HepG2 (cell line): ENCODE measurements at regions not wholly inside any gene's neighbourhood (a gene's known extent, or its start where the extent isn't known, plus 50 kb on each side); places are given as distances from the start of the nearest gene placed in this dataset.

Experiments
- ATAC-seq: fragments of 200-7000 bp; cut with Tn5 transposase; 3 replicates; pipeline ENCODE4 v1.9.1; 2020; ENCODE audit warnings: mild to moderate bottlenecking, moderate library complexity
- BruUV-seq: library from RNA; stranded (reverse); fragments of 400-500 nt; replicated peaks from 2 replicates; lab custom pipeline; 2021; lab: Mats Ljungman, UMichigan
- CTCF ChIA-PET: fragments of 300-600 bp; formaldehyde crosslinking; extraction: SDS; loops from one replicate; lab custom pipeline; 2021; ENCODE audit warnings: low total read pairs, inconsistent platforms, low intra/inter-chr PET ratio; lab: Yijun Ruan, JAX
- POLR2A ChIA-PET: fragments of 350-600 bp; sonication (Branson Sonifier 250); formaldehyde crosslinking; loops from one replicate; lab custom pipeline; 2020; ENCODE audit warnings: antibody characterized with exemption, inconsistent platforms; lab: Yijun Ruan, JAX
- DNase-seq: peaks from one replicate; pipeline ENCODE4 v3.0.0-alpha.2; 2015; ENCODE audit warnings: low spot score
- FAIRE-seq: peaks from 3 replicates; lab custom pipeline; 2011; peaks lifted over from hg19 to GRCh38; lab: Jason Lieb, UNC
- H2AFZ ChIP-seq: one replicate; pipeline ENCODE4 v1.6.1; 2011; ENCODE audit warnings: low read length, inconsistent platforms
- H3K27ac ChIP-seq: fragments of 300-600 bp; 3 replicates; pipeline ENCODE4 v1.8.0; 2011; ENCODE audit warnings: mixed run types, mild to moderate bottlenecking, mixed read lengths, low read length, inconsistent platforms; ENCODE audit not compliant: insufficient read depth; ENCODE audit errors: extremely low read length
- H3K27me3 ChIP-seq, 2 experiments: fragments of 200-600 bp in 1 of 2; 2 replicates in 1 of 2; 3 replicates in 1 of 2; pipeline versions ENCODE4 v1.6.0 to v1.8.0; 2011; ENCODE audit warnings: low read length in 2 of 2, mild to moderate bottlenecking in 2 of 2, moderate library complexity in 2 of 2, inconsistent platforms in 1 of 2; ENCODE audit not compliant: insufficient read depth in 2 of 2, control insufficient read depth in 1 of 2
- H3K36me3 ChIP-seq, 2 experiments: fragments of 200-600 bp in 1 of 2; replicated peaks in 1 of 2; 2 replicates in 1 of 2; 3 replicates in 1 of 2; pipeline versions ENCODE4 v1.5.1 to v1.8.0; 2011; ENCODE audit warnings: low read length in 2 of 2, inconsistent platforms in 1 of 2; ENCODE audit not compliant: insufficient read depth in 2 of 2, control insufficient read depth in 1 of 2
- H3K4me1 ChIP-seq: 2 replicates; pipeline ENCODE4 v1.5.1; 2012; ENCODE audit warnings: low read length, inconsistent platforms; ENCODE audit not compliant: insufficient read depth
- H3K4me2 ChIP-seq: 2 replicates; pipeline ENCODE4 v1.6.0; 2011; ENCODE audit warnings: low read depth, low read length, inconsistent platforms
- H3K4me3 ChIP-seq, 3 experiments: fragments of 200-600 bp in 1 of 3; sonication (generic), shearing (Covaris generic) in 1 of 3; replicated peaks in 1 of 3; 2 replicates each; pipeline ENCODE4 v1.5.1; 2011 to 2016; ENCODE audit warnings: low read length in 3 of 3, inconsistent platforms in 2 of 3, low read depth in 2 of 3, mild to moderate bottlenecking in 2 of 3, control low read depth in 1 of 3, mixed read lengths in 1 of 3; ENCODE audit not compliant: insufficient read depth in 1 of 3
- H3K79me2 ChIP-seq: one replicate; pipeline ENCODE4 v1.6.1; 2011; ENCODE audit warnings: low read length, inconsistent platforms; ENCODE audit not compliant: insufficient read depth
- H3K9ac ChIP-seq: 2 replicates; pipeline ENCODE4 v1.6.0; 2011; ENCODE audit warnings: mild to moderate bottlenecking, low read depth, low read length, inconsistent platforms; ENCODE audit not compliant: insufficient read depth
- H3K9me3 ChIP-seq: 2 replicates; pipeline ENCODE4 v1.5.1; 2012; ENCODE audit warnings: mild to moderate bottlenecking, low read length
- H4K20me1 ChIP-seq: 2 replicates; pipeline ENCODE4 v1.6.0; 2011; ENCODE audit warnings: inconsistent platforms, mild to moderate bottlenecking, low read length, moderate library complexity; ENCODE audit not compliant: insufficient read depth
- ATF1 ChIP-seq: IDR thresholded peaks from 2 replicates; pipeline ENCODE4 v1.6.1; 2016; ENCODE audit warnings: mild to moderate bottlenecking, control low read depth
- CAMTA2 ChIP-seq: sonication (generic); formaldehyde crosslinking; IDR thresholded peaks from 2 replicates; pipeline ENCODE4 v1.4.0; 2020; ENCODE audit warnings: mild to moderate bottlenecking, missing genetic modification reagents, borderline replicate concordance
- CSRNP1 ChIP-seq: sonication (generic); formaldehyde crosslinking; IDR thresholded peaks from 2 replicates; pipeline ENCODE4 v1.8.1; 2023; ENCODE audit warnings: mild to moderate bottlenecking, missing genetic modification reagents
- FOXC1 ChIP-seq: sonication (generic); formaldehyde crosslinking; IDR thresholded peaks from 2 replicates; pipeline ENCODE4 v1.8.0; 2022; ENCODE audit warnings: mild to moderate bottlenecking, missing genetic modification reagents, borderline replicate concordance
- LCORL ChIP-seq, 2 experiments: fragments of 450-650 bp in 1 of 2; sonication (generic) in 1 of 2; formaldehyde crosslinking in 1 of 2; IDR thresholded peaks; 2 replicates each; pipeline versions ENCODE4 v1.5.0 to v1.6.1; 2017 to 2020; ENCODE audit warnings: antibody characterized with exemption in 1 of 2, missing genetic modification reagents in 1 of 2
- LRRFIP1 ChIP-seq: sonication (generic); formaldehyde crosslinking; conservative IDR thresholded peaks from 2 replicates; pipeline ENCODE4 v1.4.0; 2020; ENCODE audit warnings: missing genetic modification reagents
- RORA ChIP-seq: sonication (generic); formaldehyde crosslinking; IDR thresholded peaks from 2 replicates; pipeline ENCODE4 v1.5.0; 2020; ENCODE audit warnings: mild to moderate bottlenecking, missing genetic modification reagents, moderate library complexity
- SCMH1 ChIP-seq: sonication (generic); formaldehyde crosslinking; IDR thresholded peaks from 2 replicates; pipeline ENCODE4 v1.9.0; 2021; ENCODE audit warnings: missing genetic modification reagents, mild to moderate bottlenecking, borderline replicate concordance
- ZBTB42 ChIP-seq: sonication (generic); formaldehyde crosslinking; IDR thresholded peaks from 2 replicates; pipeline ENCODE4 v1.5.0; 2020; ENCODE audit warnings: mild to moderate bottlenecking, missing genetic modification reagents
- ZMYM4 ChIP-seq: sonication (generic); formaldehyde crosslinking; IDR thresholded peaks from 2 replicates; pipeline ENCODE4 v1.8.1; 2023; ENCODE audit warnings: mild to moderate bottlenecking, missing genetic modification reagents
- ZNF234 ChIP-seq: sonication (generic); formaldehyde crosslinking; conservative IDR thresholded peaks from 2 replicates; pipeline ENCODE4 v1.5.1; 2020; ENCODE audit warnings: mild to moderate bottlenecking, missing genetic modification reagents
- ZNF460 ChIP-seq: sonication (generic); formaldehyde crosslinking; IDR thresholded peaks from 2 replicates; pipeline ENCODE4 v1.5.1; 2020; ENCODE audit warnings: missing genetic modification reagents, mild to moderate bottlenecking, borderline replicate concordance
- ZNF570 ChIP-seq: sonication (generic); formaldehyde crosslinking; IDR thresholded peaks from 2 replicates; pipeline ENCODE4 v1.4.0; 2020; ENCODE audit warnings: mild to moderate bottlenecking, missing genetic modification reagents, borderline replicate concordance
- ZNF781 ChIP-seq: sonication (generic); formaldehyde crosslinking; IDR thresholded peaks from 2 replicates; pipeline ENCODE4 v1.5.1; 2020; ENCODE audit warnings: borderline replicate concordance, mild to moderate bottlenecking, missing genetic modification reagents; ENCODE audit errors: not compliant biosample characterization
- WGBS: methylation state at CpG from one replicate; pipeline ENCODE4 v1.1.6; 2017; ENCODE audit warnings: low lambda C conversion rate; 5-methylcytosine and 5-hydroxymethylcytosine counted together
- in situ Hi-C: cut with HindIII; loops from 2 replicates; pipeline ENCODE4 v1.10.0; 2017; ENCODE audit warnings: low pct_unique_long_range_greater_than_20kb; ENCODE audit not compliant: extremely low pct_ligation_motif_present
- intact Hi-C: fragments of 100-400 bp; cut with micrococcal nuclease; formaldehyde crosslinking; loops from one replicate; pipeline ENCODE4 v1.10.0; 2022; ENCODE audit not compliant: unreplicated experiment
- TF ChIP-seq, protein P1 (sequence below): sonication (generic); formaldehyde crosslinking; IDR thresholded peaks from 2 replicates; pipeline ENCODE4 v1.4.0; 2020; ENCODE audit warnings: mild to moderate bottlenecking, missing genetic modification reagents

- TF ChIP-seq ZNF460 (CRISPR knock-in tag) (no peak), LRRFIP1 (CRISPR knock-in tag) (no peak), ATF1 (CRISPR knock-in tag) (no peak), CSRNP1 (CRISPR knock-in tag) (no peak), FOXC1 (CRISPR knock-in tag) (no peak), SCMH1 (CRISPR knock-in tag) (no peak), ZNF570 (CRISPR knock-in tag) (no peak)
- TF ChIP-seq, protein P1, sequence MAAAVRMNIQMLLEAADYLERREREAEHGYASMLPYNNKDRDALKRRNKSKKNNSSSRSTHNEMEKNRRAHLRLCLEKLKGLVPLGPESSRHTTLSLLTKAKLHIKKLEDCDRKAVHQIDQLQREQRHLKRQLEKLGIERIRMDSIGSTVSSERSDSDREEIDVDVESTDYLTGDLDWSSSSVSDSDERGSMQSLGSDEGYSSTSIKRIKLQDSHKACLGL (CRISPR knock-in tag) = no peak
These were observed 537.1 kb downstream of the AJAP1 start (continued) for GRCh38 chr1:5191470-5191869.

- no peaks in the 10 kb centered on the region for H3K79me2 ChIP-seq
- H3K4me3 ChIP-seq = no peak overlapping the region
- no peak overlapping the region for H3K4me2 ChIP-seq
- FAIRE-seq (no peak), ATAC-seq (no peak), DNase-seq (no peak)
- no peaks in the 10 kb centered on the region; a peak in 1 of 5 replicates for H3K27me3 ChIP-seq
- H3K27ac ChIP-seq = no peak overlapping the region
- POLR2A ChIA-PET = no interaction called here
- BruUV-seq = no TSS peak
- H3K36me3 ChIP-seq = no peaks in the 10 kb centered on the region
- peaks cover 88% of the 10 kb centered on the region for H3K9me3 ChIP-seq
- in situ Hi-C loops = no loop called here
- no peaks in the 10 kb centered on the region for H3K4me1 ChIP-seq
- CTCF ChIA-PET = no interaction called here
- no peaks in the 10 kb centered on the region for H4K20me1 ChIP-seq
- TF ChIP-seq CAMTA2 = no peak
- TF ChIP-seq LCORL (IDR thresholded peaks at IDR 0.05) = peak; percentile 80
- no peak for TF ChIP-seq LCORL (CRISPR knock-in tag; IDR thresholded peaks at IDR 0.05)
- TF ChIP-seq ZMYM4 (CRISPR knock-in tag) = no peak
- no peak for TF ChIP-seq ZBTB42 (CRISPR knock-in tag)
- TF ChIP-seq ZNF234 = no peak
- TF ChIP-seq ZNF781 (CRISPR knock-in tag) = no peak
- no peak for TF ChIP-seq RORA
- intact Hi-C loops = no loop called here
- whole genome bisulfite sequencing = 0% methylated on average over 4 of the region's 4 CpGs
- no peak overlapping the region for H2AFZ ChIP-seq
- H3K9ac ChIP-seq = no peak overlapping the region
These were observed 535.0 kb downstream of the AJAP1 start for GRCh38 chr1:5189384-5189783.
